ENCODE measurements at regions not wholly inside any gene's neighbourhood (a gene's known extent, or its start where the extent isn't known, plus 50 kb on each side); places are given as distances from the start of the nearest gene placed in this dataset.

DNA sequence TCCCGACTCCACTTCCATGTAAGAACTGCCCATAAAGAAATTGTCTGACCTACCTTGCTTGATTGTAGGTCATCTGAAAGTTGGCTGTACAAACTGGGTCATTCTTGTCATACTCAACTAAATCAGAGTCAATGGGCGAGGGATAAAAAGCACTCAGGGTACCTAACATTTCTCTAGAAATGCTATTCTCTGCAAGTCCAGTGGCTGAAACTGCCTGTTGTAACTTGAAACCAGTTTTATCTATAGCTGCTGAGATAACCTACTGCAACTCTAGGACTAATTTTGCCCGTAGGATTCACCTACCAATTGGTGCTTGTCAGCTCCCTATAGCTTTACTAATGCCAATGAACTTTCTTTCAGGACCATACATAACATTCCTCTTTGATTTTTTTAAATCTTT lies 100.1 kb upstream of the GRIN2A start:
- no peak for TF ChIP-seq EP300 (IDR thresholded peaks at IDR 0.05; ENCODE audit: low read depth)
- TF ChIP-seq, protein P1, sequence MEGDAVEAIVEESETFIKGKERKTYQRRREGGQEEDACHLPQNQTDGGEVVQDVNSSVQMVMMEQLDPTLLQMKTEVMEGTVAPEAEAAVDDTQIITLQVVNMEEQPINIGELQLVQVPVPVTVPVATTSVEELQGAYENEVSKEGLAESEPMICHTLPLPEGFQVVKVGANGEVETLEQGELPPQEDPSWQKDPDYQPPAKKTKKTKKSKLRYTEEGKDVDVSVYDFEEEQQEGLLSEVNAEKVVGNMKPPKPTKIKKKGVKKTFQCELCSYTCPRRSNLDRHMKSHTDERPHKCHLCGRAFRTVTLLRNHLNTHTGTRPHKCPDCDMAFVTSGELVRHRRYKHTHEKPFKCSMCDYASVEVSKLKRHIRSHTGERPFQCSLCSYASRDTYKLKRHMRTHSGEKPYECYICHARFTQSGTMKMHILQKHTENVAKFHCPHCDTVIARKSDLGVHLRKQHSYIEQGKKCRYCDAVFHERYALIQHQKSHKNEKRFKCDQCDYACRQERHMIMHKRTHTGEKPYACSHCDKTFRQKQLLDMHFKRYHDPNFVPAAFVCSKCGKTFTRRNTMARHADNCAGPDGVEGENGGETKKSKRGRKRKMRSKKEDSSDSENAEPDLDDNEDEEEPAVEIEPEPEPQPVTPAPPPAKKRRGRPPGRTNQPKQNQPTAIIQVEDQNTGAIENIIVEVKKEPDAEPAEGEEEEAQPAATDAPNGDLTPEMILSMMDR (IDR thresholded peaks at IDR 0.05), result no peak
- no peak for TF ChIP-seq POLR2AphosphoS5 (IDR thresholded peaks at IDR 0.05)

All from transverse colon (tissue), 4 donors.